NCI-H774 (cell line): ENCODE measurements at regions not wholly inside any gene's neighbourhood (a gene's known extent, or its start where the extent isn't known, plus 50 kb on each side); places are given as distances from the start of the nearest gene placed in this dataset.

Source experiments
- DNase-seq: peaks from one replicate; lab custom pipeline; 2025; lab: John Stamatoyannopoulos, UW

DNA sequence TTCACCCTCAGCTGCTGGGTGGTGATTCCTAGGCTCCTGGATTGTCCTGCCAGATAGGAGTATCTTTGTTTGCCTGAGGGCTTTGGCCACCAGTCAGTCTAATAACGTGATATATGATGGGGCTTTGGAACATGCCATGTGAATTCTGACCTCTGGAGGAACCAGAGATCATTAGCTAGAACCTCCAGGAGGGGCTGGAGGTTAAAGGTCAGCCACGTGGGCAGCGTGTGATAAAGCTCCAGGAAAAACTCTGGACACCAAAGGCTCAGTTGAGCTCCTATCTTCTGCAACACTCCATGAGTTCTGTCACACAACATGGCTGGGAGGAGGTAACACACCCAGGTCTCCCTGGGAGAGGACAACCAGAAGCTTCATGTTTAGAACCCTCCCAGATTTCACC, 251.1 kb downstream of the DAD1 start:
- no peak for DNase-seq

DNA sequence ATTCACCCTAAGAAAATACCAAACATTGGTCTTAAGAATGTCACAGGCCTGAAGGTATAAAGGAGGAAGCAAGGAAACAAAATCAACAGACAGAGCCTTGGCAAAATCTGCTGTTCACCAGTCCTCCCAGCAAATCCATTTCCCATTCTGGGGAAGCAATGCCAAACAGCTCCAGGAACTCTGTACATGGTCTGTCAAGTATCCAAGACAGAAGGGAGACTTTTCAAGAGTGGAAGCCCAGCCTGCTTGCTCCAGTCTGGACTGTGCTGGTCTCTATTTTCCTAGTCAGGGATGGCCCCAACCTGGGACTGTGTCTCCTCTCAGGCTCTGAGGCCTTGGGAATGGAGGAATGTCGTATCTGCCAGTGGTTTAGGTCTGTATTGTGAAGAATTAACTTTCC, 251.5 kb downstream of the DAD1 start:
- no peak for DNase-seq

GRCh38 chr14:22336031-22336430, 253.0 kb downstream of the DAD1 start:
- DNase-seq: no peak

GRCh38 chr14:22334627-22335026, 254.4 kb downstream of the DAD1 start:
- DNase-seq: no peak

GRCh38 chr14:22334275-22334577, 254.8 kb downstream of the DAD1 start:
- no peak for DNase-seq

DNA sequence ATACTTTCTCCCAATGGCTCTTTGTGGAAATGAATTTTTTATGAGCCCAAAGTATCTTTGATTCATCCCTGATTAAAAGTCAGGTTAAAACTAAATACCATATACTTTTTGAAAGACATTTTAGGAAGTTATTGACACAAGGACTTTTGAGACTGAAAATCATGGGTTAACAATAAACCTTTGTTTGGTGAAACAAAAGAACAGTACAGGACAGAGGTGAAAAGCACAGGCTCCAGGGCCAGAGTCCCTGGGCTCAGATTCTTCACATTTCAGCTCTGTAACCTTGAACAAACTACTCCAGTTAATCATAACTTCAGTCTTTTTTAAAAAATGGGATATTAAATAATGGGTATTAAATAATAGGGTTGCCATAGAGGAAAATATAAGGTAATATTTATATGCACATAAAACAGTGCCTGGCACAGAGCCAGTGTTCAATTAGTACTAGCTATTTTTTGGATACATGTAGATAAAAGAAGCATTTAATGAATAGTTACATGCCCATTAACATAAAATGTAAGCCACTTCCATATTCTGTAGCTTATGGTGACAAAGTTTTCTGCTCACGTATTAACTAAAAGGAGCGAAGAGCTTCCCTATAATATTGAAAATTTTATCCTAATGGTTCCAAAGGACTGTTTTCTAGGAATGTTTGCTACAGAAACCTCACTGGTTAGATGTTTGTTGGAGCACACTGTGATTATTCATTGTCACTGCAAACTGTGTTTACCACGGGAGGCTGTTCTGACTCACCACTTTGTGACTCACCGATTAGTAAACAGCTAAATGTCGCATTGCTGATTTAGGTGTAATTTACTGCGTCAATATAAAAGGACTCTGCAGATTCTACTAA, 255.4 kb downstream of the DAD1 start:
- DNase-seq: peak; percentile 65

- peak; percentile 17 for DNase-seq
Measured at GRCh38 chr14:22332686-22333421, 256.2 kb downstream of the DAD1 start.

DNA sequence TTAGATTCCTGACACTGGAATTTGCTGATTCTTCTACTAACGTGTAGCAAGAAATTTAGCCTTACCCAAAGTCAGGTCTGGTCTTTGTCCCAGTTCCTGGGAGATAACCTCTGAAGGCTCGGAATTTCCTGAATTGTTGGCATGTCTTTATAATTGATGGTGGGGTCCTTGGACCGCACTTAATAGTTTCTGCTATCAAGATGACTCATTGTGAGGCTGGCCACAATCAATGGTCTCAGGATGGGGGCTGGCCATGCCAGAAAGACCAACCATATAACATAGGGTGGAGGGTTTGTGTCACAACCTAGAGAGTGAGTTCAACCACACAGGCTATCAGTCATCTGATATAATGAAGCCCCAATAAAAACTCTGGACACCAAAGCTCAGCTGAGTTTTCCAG, 259.7 kb downstream of the DAD1 start:
- DNase-seq: no peak

DNA sequence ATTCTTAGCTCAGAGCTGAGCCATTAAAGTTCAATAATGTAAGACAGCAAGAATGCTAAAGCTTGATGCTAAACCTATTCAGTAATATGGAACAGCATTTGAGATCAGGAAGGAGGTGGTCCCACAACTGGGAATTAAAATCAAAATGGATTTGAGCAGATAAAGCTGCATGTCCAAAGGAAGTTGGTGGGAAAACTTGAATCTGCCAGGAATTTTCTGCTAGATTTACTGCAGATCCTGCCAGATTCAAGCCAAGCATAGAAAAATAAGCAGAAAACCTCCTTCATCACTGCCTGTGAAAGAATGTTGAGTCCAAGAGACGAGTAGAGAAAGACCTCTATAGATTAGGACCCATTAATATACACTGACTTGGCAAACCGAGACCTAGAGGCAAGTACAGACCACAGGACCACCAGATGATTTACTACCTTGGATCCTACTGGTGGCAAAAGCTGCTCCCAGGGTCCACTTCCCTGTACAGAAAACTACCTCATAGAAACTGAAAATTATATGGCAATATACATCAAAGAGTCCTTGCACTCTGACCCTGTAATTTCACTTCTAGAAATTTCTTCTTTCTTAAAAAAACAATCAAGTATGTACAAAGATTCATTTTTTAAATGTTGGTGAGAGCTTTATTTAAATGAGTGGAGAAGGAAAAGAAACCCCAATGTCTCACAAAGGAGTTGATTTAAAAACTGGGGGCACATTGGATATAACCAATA, 263.2 kb downstream of the DAD1 start:
- DNase-seq: no peak

- DNase-seq: no peak
Measured at GRCh38 chr14:22320362-22320750, 268.7 kb downstream of the DAD1 start.

- peak; percentile 27 for DNase-seq
Measured at GRCh38 chr14:22319526-22320361, 269.3 kb downstream of the DAD1 start.

GRCh38 chr14:22318951-22319350, 270.1 kb downstream of the DAD1 start:
- DNase-seq: no peak

GRCh38 chr14:22316473-22316872, 272.6 kb downstream of the DAD1 start:
- no peak for DNase-seq

DNA sequence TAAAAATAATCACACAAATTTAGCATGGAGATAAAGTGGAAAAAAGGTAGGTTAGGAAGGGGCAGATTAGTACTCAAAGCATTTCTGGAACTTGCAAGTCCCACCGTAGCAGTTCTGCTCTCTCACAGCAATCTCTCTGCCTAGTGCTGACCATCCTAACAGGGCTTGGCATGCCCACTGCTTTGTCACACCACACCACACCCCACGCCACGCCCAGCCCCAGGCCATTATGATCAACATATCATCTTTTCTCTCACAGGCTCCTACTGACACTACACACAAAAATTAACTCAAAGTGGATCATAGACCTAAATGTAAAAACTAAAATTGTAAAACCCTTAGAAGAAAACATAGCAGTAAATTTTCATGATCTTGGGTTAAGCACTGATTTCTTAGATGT, 273.7 kb downstream of the DAD1 start:
- no peak for DNase-seq

DNA sequence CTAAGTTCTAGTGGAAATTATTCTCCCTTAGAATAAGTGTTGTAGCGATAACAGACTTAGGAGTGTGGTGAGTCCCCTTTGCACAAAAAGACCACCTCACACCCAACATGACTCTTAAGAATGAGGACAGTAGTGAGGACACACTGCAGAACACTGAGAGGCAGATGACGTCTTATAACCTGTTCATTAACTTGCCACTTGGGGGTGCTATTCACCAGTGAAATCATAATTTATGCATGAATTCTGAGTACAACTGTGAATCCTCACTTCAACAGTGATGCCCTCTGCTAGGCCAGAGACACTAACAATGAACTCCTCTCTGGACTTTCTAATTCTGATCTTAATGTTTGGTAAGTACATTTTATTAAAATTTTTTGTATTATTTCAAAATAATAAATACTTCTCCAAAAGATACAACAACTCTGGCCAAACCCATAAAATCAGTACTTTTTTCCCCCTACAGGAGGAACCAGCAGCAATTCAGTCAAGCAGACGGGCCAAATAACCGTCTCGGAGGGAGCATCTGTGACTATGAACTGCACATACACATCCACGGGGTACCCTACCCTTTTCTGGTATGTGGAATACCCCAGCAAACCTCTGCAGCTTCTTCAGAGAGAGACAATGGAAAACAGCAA, 274.7 kb downstream of the DAD1 start:
- peak; percentile 44 for DNase-seq

DNA sequence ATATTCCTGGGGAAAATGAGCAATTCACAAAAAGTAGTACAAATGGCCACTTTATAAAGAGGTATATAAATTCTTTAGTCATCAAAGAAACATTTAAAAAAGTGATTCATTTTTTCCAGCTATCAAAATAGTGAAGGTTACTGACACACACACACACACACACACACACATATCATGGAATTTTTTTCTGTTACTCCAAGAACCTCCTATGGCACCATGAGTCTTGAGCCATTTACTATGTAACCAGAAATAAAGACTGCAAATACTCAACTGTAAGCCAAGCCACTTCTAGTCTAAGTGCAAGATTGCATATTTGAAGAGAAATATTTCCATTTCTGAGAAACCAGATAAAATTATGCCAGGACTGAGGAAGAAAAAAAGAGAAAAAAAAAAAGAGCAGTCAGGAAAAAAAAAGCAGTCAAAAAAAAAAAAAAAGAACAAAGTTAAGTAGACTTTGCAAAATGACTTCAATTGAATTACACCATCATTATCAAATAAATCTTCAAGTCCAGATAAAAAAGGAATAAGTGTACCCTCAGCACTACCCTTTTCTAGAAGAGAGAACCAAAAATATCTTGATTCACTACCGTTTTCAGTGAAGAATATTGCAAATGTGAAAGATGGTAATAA, 275.7 kb downstream of the DAD1 start:
- no peak for DNase-seq

- no peak for DNase-seq
Measured at GRCh38 chr14:22311636-22312035, 277.4 kb downstream of the DAD1 start.

GRCh38 chr14:22305607-22306006, 283.4 kb downstream of the DAD1 start:
- no peak for DNase-seq

DNA sequence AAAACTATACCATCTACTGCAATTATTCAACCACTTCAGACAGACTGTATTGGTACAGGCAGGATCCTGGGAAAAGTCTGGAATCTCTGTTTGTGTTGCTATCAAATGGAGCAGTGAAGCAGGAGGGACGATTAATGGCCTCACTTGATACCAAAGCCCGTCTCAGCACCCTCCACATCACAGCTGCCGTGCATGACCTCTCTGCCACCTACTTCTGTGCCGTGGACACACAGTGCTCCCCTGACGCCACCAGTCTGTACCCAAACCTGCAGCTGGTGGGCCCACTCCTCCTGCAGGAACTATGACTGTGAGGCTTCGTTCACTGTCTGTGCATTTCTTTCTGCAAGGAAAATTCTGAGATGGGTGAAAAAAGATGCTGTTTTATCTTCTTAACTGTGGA, 284.7 kb downstream of the DAD1 start:
- no peak for DNase-seq

DNA sequence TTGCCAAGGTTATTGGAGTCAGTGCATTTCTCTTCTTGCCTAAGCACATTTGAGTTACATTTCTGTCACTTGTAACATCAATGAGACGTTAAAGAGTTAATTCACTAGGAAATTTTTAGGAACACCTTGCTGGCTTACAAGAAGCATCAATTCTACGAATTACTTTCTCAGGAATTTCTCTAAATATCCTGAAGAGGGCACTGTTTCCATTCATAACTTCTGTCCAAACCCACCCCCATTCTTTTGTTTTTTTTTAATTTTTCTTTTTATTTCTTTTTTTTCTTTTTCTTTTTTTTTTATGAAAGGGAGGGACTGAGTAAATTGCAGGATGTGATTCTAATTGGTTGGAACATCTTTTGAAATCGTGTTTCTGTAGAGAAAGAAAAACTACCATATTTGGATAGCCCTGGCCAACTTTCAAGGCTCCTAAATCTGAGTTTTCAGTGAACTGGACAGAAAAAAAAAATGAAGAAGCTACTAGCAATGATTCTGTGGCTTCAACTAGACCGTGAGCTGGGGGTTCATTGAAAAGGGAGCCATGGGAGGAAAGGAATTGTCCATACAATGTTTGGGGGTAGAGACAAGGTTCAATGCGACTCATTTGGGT, 285.3 kb downstream of the DAD1 start:
- DNase-seq: no peak

- DNase-seq: no peak
Measured at GRCh38 chr14:22300646-22301045, 288.4 kb downstream of the DAD1 start.
